ENCODE measurements at regions not wholly inside any gene's neighbourhood (a gene's known extent, or its start where the extent isn't known, plus 50 kb on each side); places are given as distances from the start of the nearest gene placed in this dataset.

- H3K27me3 ChIP-seq = no peaks in the 10 kb centered on the region
- TF ChIP-seq, protein P1, sequence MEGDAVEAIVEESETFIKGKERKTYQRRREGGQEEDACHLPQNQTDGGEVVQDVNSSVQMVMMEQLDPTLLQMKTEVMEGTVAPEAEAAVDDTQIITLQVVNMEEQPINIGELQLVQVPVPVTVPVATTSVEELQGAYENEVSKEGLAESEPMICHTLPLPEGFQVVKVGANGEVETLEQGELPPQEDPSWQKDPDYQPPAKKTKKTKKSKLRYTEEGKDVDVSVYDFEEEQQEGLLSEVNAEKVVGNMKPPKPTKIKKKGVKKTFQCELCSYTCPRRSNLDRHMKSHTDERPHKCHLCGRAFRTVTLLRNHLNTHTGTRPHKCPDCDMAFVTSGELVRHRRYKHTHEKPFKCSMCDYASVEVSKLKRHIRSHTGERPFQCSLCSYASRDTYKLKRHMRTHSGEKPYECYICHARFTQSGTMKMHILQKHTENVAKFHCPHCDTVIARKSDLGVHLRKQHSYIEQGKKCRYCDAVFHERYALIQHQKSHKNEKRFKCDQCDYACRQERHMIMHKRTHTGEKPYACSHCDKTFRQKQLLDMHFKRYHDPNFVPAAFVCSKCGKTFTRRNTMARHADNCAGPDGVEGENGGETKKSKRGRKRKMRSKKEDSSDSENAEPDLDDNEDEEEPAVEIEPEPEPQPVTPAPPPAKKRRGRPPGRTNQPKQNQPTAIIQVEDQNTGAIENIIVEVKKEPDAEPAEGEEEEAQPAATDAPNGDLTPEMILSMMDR (IDR thresholded peaks at IDR 0.05; ENCODE audit: low read depth, low read length) = no peak
- no peak overlapping the region for H3K4me3 ChIP-seq (ENCODE audit: low read depth, low read length)
- no peaks in the 10 kb centered on the region for H3K36me3 ChIP-seq
- no peak for DNase-seq
- no peaks in the 10 kb centered on the region for H3K9me3 ChIP-seq
- no peaks in the 10 kb centered on the region for H3K4me1 ChIP-seq
Measured at GRCh38 chr2:198558176-198558575, 753.8 kb downstream of the PLCL1 start.

DNA sequence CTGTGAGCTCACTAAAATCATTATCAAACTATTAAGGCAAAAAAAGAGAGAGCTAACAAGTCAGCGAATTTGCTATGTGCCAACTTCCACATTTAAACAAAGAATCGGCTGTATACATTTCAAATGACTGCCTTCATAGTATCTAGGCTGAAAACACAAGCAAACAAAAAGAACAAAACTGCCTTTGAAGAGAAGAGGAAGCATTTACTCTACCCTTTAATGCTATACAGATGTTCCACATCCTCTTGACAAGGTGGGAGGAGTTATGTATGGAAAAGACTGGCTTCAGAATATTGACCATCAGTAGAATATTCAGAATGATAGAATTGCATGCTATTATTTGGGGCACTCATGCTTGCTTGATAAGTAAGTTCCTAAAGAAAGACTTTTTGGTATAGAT lies 741.7 kb downstream of the PLCL1 start:
- H3K4me3 ChIP-seq (ENCODE audit: low read depth, low read length) = no peak overlapping the region
- no peaks in the 10 kb centered on the region for H3K27me3 ChIP-seq
- no peak for DNase-seq
- no peaks in the 10 kb centered on the region for H3K9me3 ChIP-seq
- TF ChIP-seq, protein P1 (IDR thresholded peaks at IDR 0.05; ENCODE audit: low read depth, low read length) = no peak
- H3K36me3 ChIP-seq = no peaks in the 10 kb centered on the region
- no peaks in the 10 kb centered on the region for H3K4me1 ChIP-seq

DNA sequence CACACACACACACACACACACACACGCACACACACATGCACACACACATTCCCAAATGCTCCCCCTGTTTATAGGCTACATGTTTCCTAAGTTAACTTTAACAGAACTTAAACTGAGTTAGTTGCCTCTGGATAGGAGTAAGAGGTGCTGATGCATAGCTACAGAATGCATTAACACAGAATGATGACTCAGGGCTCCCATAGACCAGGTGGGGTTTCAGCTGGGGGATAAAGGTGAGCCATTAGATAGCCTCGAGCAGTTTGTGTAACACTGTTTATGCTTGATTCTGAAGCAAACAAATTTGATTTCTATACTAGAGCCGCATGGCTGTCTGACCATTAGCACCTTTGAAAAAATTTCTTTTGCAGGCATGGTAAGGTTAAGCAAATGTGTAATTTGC lies 741.0 kb downstream of the PLCL1 start:
- DNase-seq = no peak
- TF ChIP-seq, protein P1 (IDR thresholded peaks at IDR 0.05; ENCODE audit: low read depth, low read length) = no peak
- Histone ChIP-seq H3K9me3 (no peaks in the 10 kb centered on the region), H3K4me1 (no peaks in the 10 kb centered on the region), H3K27me3 (no peaks in the 10 kb centered on the region), H3K36me3 (no peaks in the 10 kb centered on the region), H3K4me3 (ENCODE audit: low read depth, low read length) (no peak overlapping the region)

DNA sequence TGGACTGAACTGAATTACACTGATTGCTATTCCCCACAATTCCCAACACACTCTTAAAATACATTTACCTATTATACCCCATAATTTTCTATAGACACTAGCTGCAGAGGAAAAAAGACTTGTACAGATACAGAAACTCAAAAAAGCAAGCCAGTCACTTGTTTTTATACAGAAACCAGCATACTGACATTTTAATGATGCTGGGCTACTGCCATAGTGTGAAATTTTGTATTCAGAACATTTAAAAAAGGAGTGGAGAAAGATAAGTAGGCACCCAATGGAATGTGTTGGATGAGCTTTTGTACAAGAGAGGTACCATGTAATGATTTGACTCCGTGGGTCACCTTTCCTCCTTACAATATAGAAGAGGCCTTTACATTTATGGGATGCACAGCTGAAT lies 740.1 kb downstream of the PLCL1 start:
- no peak for DNase-seq
- no peak overlapping the region for H3K4me3 ChIP-seq (ENCODE audit: low read depth, low read length)
- H3K36me3 ChIP-seq = no peaks in the 10 kb centered on the region
- H3K4me1 ChIP-seq = no peaks in the 10 kb centered on the region
- no peaks in the 10 kb centered on the region for H3K9me3 ChIP-seq
- H3K27me3 ChIP-seq = no peaks in the 10 kb centered on the region
- TF ChIP-seq, protein P1 (IDR thresholded peaks at IDR 0.05; ENCODE audit: low read depth, low read length) = no peak

DNA sequence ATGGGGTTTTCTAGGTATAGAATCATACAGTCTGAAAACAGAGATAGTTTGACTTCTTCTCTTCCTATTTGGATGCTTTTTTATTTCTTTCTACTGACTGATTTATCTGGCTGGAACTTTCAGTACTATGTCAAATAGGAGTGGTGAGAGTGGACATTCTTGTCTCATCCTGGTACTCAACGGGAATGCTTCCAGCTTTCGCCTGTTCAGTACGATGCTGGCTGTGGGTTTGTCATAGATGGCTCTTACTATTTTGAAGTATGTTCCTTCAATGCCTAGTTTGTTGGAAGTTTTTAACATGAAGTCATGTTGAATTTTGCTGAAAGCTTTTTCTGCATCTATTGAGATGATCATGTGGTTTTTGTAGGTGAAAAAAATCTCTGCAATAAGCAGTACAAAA lies 730.4 kb downstream of the PLCL1 start:
- H3K9me3 ChIP-seq = no peaks in the 10 kb centered on the region
- TF ChIP-seq, protein P1 (IDR thresholded peaks at IDR 0.05; ENCODE audit: low read depth, low read length) = no peak
- H3K4me1 ChIP-seq = no peaks in the 10 kb centered on the region

GRCh38 chr2:198525211-198525969 lies 721.0 kb downstream of the PLCL1 start:
- no peaks in the 10 kb centered on the region for H3K4me1 ChIP-seq
- no peaks in the 10 kb centered on the region for H3K9me3 ChIP-seq
- TF ChIP-seq, protein P1 (IDR thresholded peaks at IDR 0.05; ENCODE audit: low read depth, low read length) = no peak
- H3K36me3 ChIP-seq = no peaks in the 10 kb centered on the region
- no peak overlapping the region for H3K4me3 ChIP-seq (ENCODE audit: low read depth, low read length)
- no peaks in the 10 kb centered on the region for H3K27me3 ChIP-seq
- no peak for DNase-seq

More for the DNA sequence above, 730.4 kb downstream of the PLCL1 start:
- H3K4me3 ChIP-seq (ENCODE audit: low read depth, low read length) = no peak overlapping the region
- H3K27me3 ChIP-seq = no peaks in the 10 kb centered on the region
- no peak for DNase-seq
- H3K36me3 ChIP-seq = no peaks in the 10 kb centered on the region

Measured in BE2C (cell line).